ENCODE measurements at regions not wholly inside any gene's neighbourhood (a gene's known extent, or its start where the extent isn't known, plus 50 kb on each side); places are given as distances from the start of the nearest gene placed in this dataset.

DNA sequence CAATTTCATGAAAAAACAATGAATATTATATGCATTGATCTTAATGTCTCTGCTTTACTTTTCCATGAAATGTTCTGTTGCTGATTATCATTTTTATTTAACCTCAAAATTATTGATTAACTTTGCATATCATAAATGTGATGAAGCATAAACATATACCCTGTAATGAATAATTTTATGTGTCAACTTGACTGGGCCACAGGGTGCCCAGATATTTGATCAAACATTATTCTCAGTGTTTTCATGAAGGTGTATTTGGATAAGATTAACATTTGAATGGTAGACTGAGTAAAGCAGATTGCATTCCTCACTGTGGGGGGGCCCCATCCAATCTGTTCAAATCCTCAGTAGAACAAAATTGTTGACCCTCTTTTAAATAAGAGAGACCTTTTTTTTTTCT is 265.2 kb downstream of the CENPW start:
- no peak overlapping the region for H3K4me3 ChIP-seq (ENCODE audit: low read depth, low read length)
- no peak for DNase-seq (ENCODE audit: low read depth, low spot score)
- in situ Hi-C loops (cut with HindIII; ENCODE audit: low sequenced_read_pairs), result no loop called here
- TF ChIP-seq, protein P1, sequence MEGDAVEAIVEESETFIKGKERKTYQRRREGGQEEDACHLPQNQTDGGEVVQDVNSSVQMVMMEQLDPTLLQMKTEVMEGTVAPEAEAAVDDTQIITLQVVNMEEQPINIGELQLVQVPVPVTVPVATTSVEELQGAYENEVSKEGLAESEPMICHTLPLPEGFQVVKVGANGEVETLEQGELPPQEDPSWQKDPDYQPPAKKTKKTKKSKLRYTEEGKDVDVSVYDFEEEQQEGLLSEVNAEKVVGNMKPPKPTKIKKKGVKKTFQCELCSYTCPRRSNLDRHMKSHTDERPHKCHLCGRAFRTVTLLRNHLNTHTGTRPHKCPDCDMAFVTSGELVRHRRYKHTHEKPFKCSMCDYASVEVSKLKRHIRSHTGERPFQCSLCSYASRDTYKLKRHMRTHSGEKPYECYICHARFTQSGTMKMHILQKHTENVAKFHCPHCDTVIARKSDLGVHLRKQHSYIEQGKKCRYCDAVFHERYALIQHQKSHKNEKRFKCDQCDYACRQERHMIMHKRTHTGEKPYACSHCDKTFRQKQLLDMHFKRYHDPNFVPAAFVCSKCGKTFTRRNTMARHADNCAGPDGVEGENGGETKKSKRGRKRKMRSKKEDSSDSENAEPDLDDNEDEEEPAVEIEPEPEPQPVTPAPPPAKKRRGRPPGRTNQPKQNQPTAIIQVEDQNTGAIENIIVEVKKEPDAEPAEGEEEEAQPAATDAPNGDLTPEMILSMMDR (IDR thresholded peaks at IDR 0.05; ENCODE audit: low read depth, low read length), result no peak

DNA sequence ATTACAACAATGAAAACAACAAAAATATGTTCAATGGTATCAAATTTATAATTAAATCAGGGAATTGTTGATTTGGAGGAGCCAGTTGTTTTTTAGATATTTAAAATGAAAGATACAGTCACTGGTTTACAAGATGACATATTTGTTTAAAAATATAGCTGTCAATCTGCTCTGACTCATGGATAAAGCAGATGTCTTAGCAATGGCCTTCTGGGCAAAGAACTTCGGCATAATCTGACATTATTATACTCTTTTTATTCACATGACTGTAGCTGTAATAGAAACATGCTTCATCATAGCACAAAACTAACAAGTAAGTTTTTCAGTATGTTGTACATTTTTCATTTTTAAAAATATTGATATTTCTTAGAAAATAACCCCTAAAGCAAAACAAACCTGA is 267.4 kb downstream of the CENPW start:
- H3K4me3 ChIP-seq (ENCODE audit: low read depth, low read length), result no peak overlapping the region
- in situ Hi-C loops (cut with HindIII; ENCODE audit: low sequenced_read_pairs), result no loop called here
- TF ChIP-seq, protein P1 (IDR thresholded peaks at IDR 0.05; ENCODE audit: low read depth, low read length), result no peak
- no peak for DNase-seq (ENCODE audit: low read depth, low spot score)

DNA sequence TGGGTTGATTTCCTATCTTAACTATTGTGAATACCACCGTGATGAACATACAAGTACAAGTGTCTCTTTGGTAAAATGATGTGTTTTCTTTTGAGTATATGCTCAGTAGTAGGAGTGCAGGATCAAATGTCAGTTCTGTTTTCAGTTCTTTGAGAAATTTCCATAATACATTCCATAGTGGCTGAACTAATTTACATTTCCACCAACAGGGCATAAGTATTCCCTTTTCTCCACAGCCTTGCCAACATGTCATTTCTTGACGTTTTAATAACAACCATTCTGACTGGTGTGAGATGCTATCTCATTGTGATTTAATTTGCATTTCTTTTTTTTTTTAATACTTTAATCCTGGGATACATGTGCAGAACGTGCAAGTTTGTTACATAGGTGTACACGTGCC is 268.8 kb downstream of the CENPW start:
- TF ChIP-seq, protein P1 (IDR thresholded peaks at IDR 0.05; ENCODE audit: low read depth, low read length), result no peak
- no peak overlapping the region for H3K4me3 ChIP-seq (ENCODE audit: low read depth, low read length)
- no peak for DNase-seq (ENCODE audit: low read depth, low spot score)
- in situ Hi-C loops (cut with HindIII; ENCODE audit: low sequenced_read_pairs), result no loop called here

DNA sequence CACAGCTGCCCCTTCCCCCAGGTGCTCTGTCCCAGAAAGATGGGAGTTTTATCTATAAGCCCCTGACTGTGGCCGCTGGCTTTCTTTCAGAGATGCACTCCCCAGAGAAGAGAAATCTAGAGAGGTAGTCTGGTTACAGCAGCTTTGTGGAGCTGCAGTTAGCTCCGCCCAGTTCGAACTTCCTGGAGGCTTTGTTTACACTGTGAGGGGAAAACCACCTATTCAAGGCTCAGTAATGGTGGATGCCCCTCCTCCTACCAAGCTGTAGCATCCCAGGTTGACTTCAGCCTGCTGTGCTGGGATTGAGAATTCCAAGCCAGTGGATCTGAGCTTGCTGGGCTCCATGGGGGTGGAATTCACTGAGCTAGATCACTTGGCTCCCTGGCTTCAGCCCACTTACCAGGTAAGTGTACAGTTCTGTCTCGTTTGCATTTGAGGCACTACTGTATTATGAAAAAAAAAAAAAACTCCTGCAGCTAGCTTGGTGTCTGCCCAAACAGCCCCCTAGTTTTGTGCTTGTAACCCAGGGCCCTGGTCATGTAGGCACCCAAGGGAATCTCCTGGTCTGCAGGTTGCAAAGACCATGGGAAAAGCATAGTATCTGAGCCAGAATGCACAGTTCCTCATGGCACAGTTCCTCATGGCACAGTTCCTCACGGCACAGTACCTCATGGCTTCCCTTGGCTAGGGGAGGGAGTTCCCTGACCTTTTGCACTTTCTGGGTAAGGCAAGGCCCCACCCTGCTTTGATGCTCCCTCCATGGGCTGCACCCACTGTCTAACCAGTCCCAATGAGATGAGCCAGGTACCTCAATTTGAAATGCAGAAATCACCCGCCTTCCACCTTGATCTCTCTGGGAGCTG is 275.0 kb downstream of the CENPW start:
- TF ChIP-seq, protein P1 (IDR thresholded peaks at IDR 0.05; ENCODE audit: low read depth, low read length), result no peak
- H3K4me3 ChIP-seq (ENCODE audit: low read depth, low read length), result no peak overlapping the region
- no peak for DNase-seq (ENCODE audit: low read depth, low spot score)
- in situ Hi-C loops (cut with HindIII; ENCODE audit: low sequenced_read_pairs), result no loop called here

DNA sequence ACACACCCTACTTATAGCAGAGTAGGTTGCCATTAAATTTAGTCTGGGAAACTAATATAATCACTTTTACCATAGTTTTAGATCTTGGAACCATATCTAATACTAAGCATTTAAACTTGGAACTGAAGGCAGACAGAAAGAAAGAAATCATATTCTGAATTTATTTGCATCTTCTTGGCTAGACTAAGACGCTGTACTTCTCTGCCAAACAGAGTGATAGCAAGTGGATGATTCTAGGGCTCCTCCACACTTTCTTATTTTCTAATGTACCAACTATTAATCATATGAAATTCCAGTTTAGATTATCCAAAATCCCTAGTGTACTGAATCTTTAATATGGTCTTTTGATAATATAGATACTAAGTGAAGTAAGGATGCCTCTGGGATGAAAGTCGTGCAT is 277.0 kb downstream of the CENPW start:
- in situ Hi-C loops (cut with HindIII; ENCODE audit: low sequenced_read_pairs), result no loop called here
- TF ChIP-seq, protein P1 (IDR thresholded peaks at IDR 0.05; ENCODE audit: low read depth, low read length), result no peak
- DNase-seq (ENCODE audit: low read depth, low spot score), result no peak
- H3K4me3 ChIP-seq (ENCODE audit: low read depth, low read length), result no peak overlapping the region

DNA sequence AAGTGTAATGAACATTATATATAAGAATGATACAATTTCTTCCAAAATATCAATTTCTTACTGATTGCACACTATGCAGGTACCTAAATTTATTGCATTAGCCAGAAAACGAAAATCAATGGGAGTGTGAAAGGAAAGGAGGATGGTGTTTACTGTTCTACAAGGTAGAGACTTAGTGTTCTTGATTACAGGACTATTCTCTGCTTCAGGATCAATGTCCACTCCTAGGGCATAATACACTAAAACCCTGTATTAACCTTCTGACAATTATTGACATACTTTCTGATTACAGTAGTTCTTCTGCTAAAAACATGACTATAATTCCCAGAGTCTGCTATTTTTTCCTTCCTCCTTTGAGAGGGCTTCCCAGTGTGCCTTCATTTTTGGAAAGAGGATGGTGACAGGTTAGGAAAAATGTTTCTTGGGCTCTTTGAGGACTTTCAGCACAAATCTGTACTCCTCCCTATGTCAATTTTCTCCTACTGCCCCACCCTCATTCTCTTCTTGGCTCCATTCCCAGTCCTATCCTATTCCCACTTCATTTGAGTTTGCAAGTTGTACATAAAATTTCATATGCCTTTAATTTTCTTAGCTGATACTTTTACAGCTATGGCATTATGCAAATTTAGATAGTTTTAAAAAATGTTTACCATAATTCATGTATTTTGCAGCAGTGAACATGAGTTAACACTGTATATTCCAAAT is 278.9 kb downstream of the CENPW start:
- H3K4me3 ChIP-seq (ENCODE audit: low read depth, low read length), result no peak overlapping the region
- TF ChIP-seq, protein P1 (IDR thresholded peaks at IDR 0.05; ENCODE audit: low read depth, low read length), result no peak
- in situ Hi-C loops (cut with HindIII; ENCODE audit: low sequenced_read_pairs), result no loop called here
- DNase-seq (ENCODE audit: low read depth, low spot score), result no peak

Measured in astrocyte of the spinal cord (primary cell).